SK-MEL-5 (cell line): ENCODE measurements at regions not wholly inside any gene's neighbourhood (a gene's known extent, or its start where the extent isn't known, plus 50 kb on each side); places are given as distances from the start of the nearest gene placed in this dataset.

Experiments
- DNase-seq: peaks from one replicate; pipeline ENCODE4 v3.0.0-alpha.2; 2016; ENCODE audit warnings: low read depth, low spot score
- in situ Hi-C: cut with HindIII; loops from 2 replicates; pipeline ENCODE4 v1.10.0; 2016; ENCODE audit warnings: low sequenced_read_pairs, high pct_unique_total_duplicates, low pct_unique_long_range_greater_than_20kb
- small RNA-seq, 2 experiments: library from RNA; depleted of rRNA; stranded (forward); fragments of <200 nt; gene quantifications; one replicate each; pipeline ENCODE3, GENCODE V24; 2014

GRCh38 chr4:119706804-119707203 lies 78.2 kb upstream of the PDE5A start:
- in situ Hi-C loops = no loop called here
- no peak for DNase-seq

- in situ Hi-C loops = no loop called here
- peak; percentile 87 for DNase-seq
These were observed 69.3 kb upstream of the PDE5A start for GRCh38 chr4:119697887-119698393.

GRCh38 chr4:119696963-119697362 lies 68.4 kb upstream of the PDE5A start:
- in situ Hi-C loops = no loop called here
- DNase-seq = no peak

GRCh38 chr4:119695216-119695615 lies 66.6 kb upstream of the PDE5A start:
- in situ Hi-C loops = no loop called here
- no peak for DNase-seq

- in situ Hi-C loops = no loop called here
These were observed 64.5 kb upstream of the PDE5A start for GRCh38 chr4:119693126-119693525.

GRCh38 chr4:119692001-119692400 lies 63.4 kb upstream of the PDE5A start:
- no peak for DNase-seq

More at GRCh38 chr4:119693126-119693525, 64.5 kb upstream of the PDE5A start:
- peak; percentile 39 for DNase-seq

GRCh38 chr4:119690871-119691270 lies 62.3 kb upstream of the PDE5A start:
- in situ Hi-C loops = no loop called here
- no peak for DNase-seq

More at GRCh38 chr4:119692001-119692400, 63.4 kb upstream of the PDE5A start:
- in situ Hi-C loops = no loop called here

- no peak for DNase-seq
- in situ Hi-C loops = no loop called here
These were observed 59.8 kb upstream of the PDE5A start for GRCh38 chr4:119688446-119688845.

GRCh38 chr4:119684463-119684862 lies 55.9 kb upstream of the PDE5A start:
- in situ Hi-C loops = no loop called here
- no peak for DNase-seq

GRCh38 chr4:119683518-119683917 lies 54.9 kb upstream of the PDE5A start:
- in situ Hi-C loops = no loop called here
- no peak for DNase-seq

- peak; percentile 24 for DNase-seq
- in situ Hi-C loops = no loop called here
These were observed 53.5 kb upstream of the PDE5A start for GRCh38 chr4:119682099-119682498.

- in situ Hi-C loops = no loop called here
These were observed 50.6 kb upstream of the PDE5A start for GRCh38 chr4:119679251-119679650.

GRCh38 chr4:119678761-119679160 lies 50.2 kb upstream of the PDE5A start:
- no peak for DNase-seq
- in situ Hi-C loops = no loop called here

More at GRCh38 chr4:119679251-119679650, 50.6 kb upstream of the PDE5A start:
- DNase-seq = no peak

Small RNA genes in the stretch of these regions (small RNA-seq; reads per million reads assigned to genes)
- 0 reads per million in 2 experiments for gene RF00019
